ENCODE measurements at regions not wholly inside any gene's neighbourhood (a gene's known extent, or its start where the extent isn't known, plus 50 kb on each side); places are given as distances from the start of the nearest gene placed in this dataset.

GRCh38 chr3:76653640-76654251 lies 386.2 kb upstream of the ROBO2 start:
- intact Hi-C loops (cut with DNase I): no loop called here
- no peaks in the 10 kb centered on the region for H3K4me1 ChIP-seq
- H3K9me3 ChIP-seq: no peaks in the 10 kb centered on the region
- DNase-seq (no peak), ATAC-seq (no peak)
- no peak overlapping the region for H3K4me3 ChIP-seq
- H3K27ac ChIP-seq: no peak overlapping the region
- no peak for TF ChIP-seq CTCF (IDR thresholded peaks at IDR 0.05)
- H3K36me3 ChIP-seq: no peaks in the 10 kb centered on the region
- H3K27me3 ChIP-seq (ENCODE audit: low read depth): no peaks in the 10 kb centered on the region

GRCh38 chr3:76656531-76657070 lies 383.3 kb upstream of the ROBO2 start:
- DNase-seq (no peak), ATAC-seq (no peak)
- Histone ChIP-seq H3K36me3 (no peaks in the 10 kb centered on the region), H3K4me3 (no peak overlapping the region), H3K4me1 (no peaks in the 10 kb centered on the region), H3K27ac (no peak overlapping the region), H3K9me3 (no peaks in the 10 kb centered on the region), H3K27me3 (ENCODE audit: low read depth) (no peaks in the 10 kb centered on the region)
- intact Hi-C loops (cut with DNase I): no loop called here
- TF ChIP-seq CTCF (IDR thresholded peaks at IDR 0.05): no peak

GRCh38 chr3:76657909-76658308 lies 382.0 kb upstream of the ROBO2 start:
- no peaks in the 10 kb centered on the region for H3K4me1 ChIP-seq
- no peak overlapping the region for H3K4me3 ChIP-seq
- no peak for ATAC-seq
- no peak for DNase-seq
- H3K27me3 ChIP-seq (ENCODE audit: low read depth): no peaks in the 10 kb centered on the region
- intact Hi-C loops (cut with DNase I): no loop called here
- H3K27ac ChIP-seq: no peak overlapping the region
- TF ChIP-seq CTCF (IDR thresholded peaks at IDR 0.05): no peak
- no peaks in the 10 kb centered on the region for H3K36me3 ChIP-seq
- H3K9me3 ChIP-seq: no peaks in the 10 kb centered on the region

GRCh38 chr3:76661527-76662250 lies 378.2 kb upstream of the ROBO2 start:
- Histone ChIP-seq H3K27ac (no peak overlapping the region), H3K36me3 (no peaks in the 10 kb centered on the region), H3K4me1 (no peaks in the 10 kb centered on the region), H3K9me3 (no peaks in the 10 kb centered on the region), H3K4me3 (no peak overlapping the region), H3K27me3 (ENCODE audit: low read depth) (no peaks in the 10 kb centered on the region)
- ATAC-seq (no peak), DNase-seq (no peak)
- intact Hi-C loops (cut with DNase I): no loop called here
- no peak for TF ChIP-seq CTCF (IDR thresholded peaks at IDR 0.05)

GRCh38 chr3:76664816-76665215 lies 375.1 kb upstream of the ROBO2 start:
- ATAC-seq (no peak), DNase-seq (no peak)
- Histone ChIP-seq H3K4me1 (no peaks in the 10 kb centered on the region), H3K4me3 (no peak overlapping the region), H3K27ac (no peak overlapping the region), H3K9me3 (no peaks in the 10 kb centered on the region), H3K36me3 (no peaks in the 10 kb centered on the region), H3K27me3 (ENCODE audit: low read depth) (no peaks in the 10 kb centered on the region)
- no peak for TF ChIP-seq CTCF (IDR thresholded peaks at IDR 0.05)
- intact Hi-C loops (cut with DNase I): no loop called here

Data from lower lobe of right lung (tissue), 2 donors.